H1 (cell line): ENCODE measurements at regions not wholly inside any gene's neighbourhood (a gene's known extent, or its start where the extent isn't known, plus 50 kb on each side); places are given as distances from the start of the nearest gene placed in this dataset.

Source experiments
- CTCF ChIA-PET: fragments of 300-600 bp; sonication (Branson Sonifier 250); formaldehyde crosslinking; loops from one replicate; lab custom pipeline; 2021; ENCODE audit not compliant: partially characterized antibody; lab: Charles Lee
- POLR2A ChIA-PET: fragments of 300-600 bp; sonication (Branson Sonifier 250); formaldehyde crosslinking; loops from one replicate; lab custom pipeline; 2021; ENCODE audit warnings: inconsistent platforms; ENCODE audit not compliant: partially characterized antibody; lab: Charles Lee
- DNase-seq, 2 experiments: peaks; one replicate each; pipeline versions ENCODE4 v3.0.0 to v3.0.0-alpha.2; 2010 to 2022; ENCODE audit warnings: low spot score in 2 of 2, low read depth in 1 of 2, mixed read lengths in 1 of 2
- FAIRE-seq: peaks from 2 replicates; lab custom pipeline; 2011; peaks lifted over from hg19 to GRCh38; lab: Jason Lieb, UNC
- H2AFZ ChIP-seq: 2 replicates; pipeline ENCODE4 v1.8.1; 2012; ENCODE audit warnings: low read length, inconsistent platforms
- H2AK5ac ChIP-seq: 2 replicates; pipeline ENCODE4 v1.6.1; 2013; ENCODE audit warnings: low read depth, low read length
- H2BK120ac ChIP-seq: replicated peaks from 2 replicates; pipeline ENCODE3; 2013; ENCODE audit warnings: low read depth, low read length, inconsistent platforms
- H2BK12ac ChIP-seq: 2 replicates; pipeline ENCODE4 v1.6.1; 2013; ENCODE audit warnings: low read depth, low read length
- H2BK15ac ChIP-seq: 2 replicates; pipeline ENCODE4 v1.6.1; 2013; ENCODE audit warnings: low read length
- H2BK20ac ChIP-seq: 2 replicates; pipeline ENCODE4 v1.6.1; 2013; ENCODE audit warnings: low read length
- H2BK5ac ChIP-seq: 2 replicates; pipeline ENCODE4 v1.6.1; 2013; ENCODE audit warnings: low read depth, low read length
- H3K14ac ChIP-seq: 2 replicates; pipeline ENCODE4 v1.6.1; 2013; ENCODE audit warnings: inconsistent platforms; ENCODE audit not compliant: insufficient read length
- H3K18ac ChIP-seq: 2 replicates; pipeline ENCODE4 v1.6.1; 2013; ENCODE audit warnings: low read length; ENCODE audit errors: extremely low read depth
- H3K23ac ChIP-seq: 2 replicates; pipeline ENCODE4 v1.6.1; 2013; ENCODE audit warnings: inconsistent platforms; ENCODE audit not compliant: insufficient read length
- H3K23me2 ChIP-seq: 2 replicates; pipeline ENCODE4 v1.6.1; 2013; ENCODE audit warnings: low read depth, low read length
- H3K27ac ChIP-seq: 2 replicates; pipeline ENCODE4 v1.6.1; 2011; ENCODE audit warnings: low read depth, low read length, inconsistent platforms
- H3K27me3 ChIP-seq, 4 experiments: replicated peaks in 1 of 4; 1 replicate in 1 of 4; 2 replicates in 3 of 4; pipeline versions ENCODE4 v1.6.1 to v1.8.1; 2011 to 2013; ENCODE audit warnings: low read length in 3 of 4, mild to moderate bottlenecking in 3 of 4, inconsistent platforms in 2 of 4, mixed read lengths in 2 of 4, moderate library complexity in 1 of 4; ENCODE audit not compliant: control insufficient read depth in 3 of 4, insufficient read depth in 3 of 4; ENCODE audit errors: extremely low read depth in 1 of 4
- H3K36me3 ChIP-seq, 4 experiments: 2 replicates each; pipeline versions ENCODE4 v1.6.1 to v1.8.1; 2011 to 2013; ENCODE audit warnings: mild to moderate bottlenecking in 4 of 4, low read length in 3 of 4, moderate library complexity in 2 of 4, control low read depth in 1 of 4, inconsistent platforms in 1 of 4; ENCODE audit not compliant: insufficient read depth in 4 of 4, control insufficient read depth in 2 of 4
- H3K4ac ChIP-seq: replicated peaks from 2 replicates; pipeline ENCODE3; 2013; ENCODE audit warnings: low read length, low read depth, mixed read lengths, inconsistent platforms; ENCODE audit not compliant: insufficient read length
- H3K4me1 ChIP-seq, 4 experiments: replicated peaks in 1 of 4; 1 replicate in 1 of 4; 2 replicates in 3 of 4; pipeline versions ENCODE4 v1.6.1 to v1.8.1; 2011 to 2013; ENCODE audit warnings: low read length in 3 of 4, inconsistent platforms in 2 of 4, mixed read lengths in 1 of 4; ENCODE audit not compliant: insufficient read depth in 4 of 4, control insufficient read depth in 3 of 4
- H3K4me2 ChIP-seq, 2 experiments: 2 replicates each; pipeline versions ENCODE4 v1.6.1 to v1.8.1; 2011 to 2013; ENCODE audit warnings: low read depth in 2 of 2, low read length in 2 of 2, control low read depth in 1 of 2, inconsistent platforms in 1 of 2, mild to moderate bottlenecking in 1 of 2; ENCODE audit not compliant: insufficient read depth in 1 of 2
- H3K4me3 ChIP-seq, 4 experiments: fragments of 200-600, 300-600 bp in 1 of 4; sonication (generic), shearing (Covaris generic), sonication (Bioruptor Twin) in 1 of 4; 2 replicates each; pipeline versions ENCODE4 v1.5.1 to v1.8.1; 2011 to 2016; ENCODE audit warnings: low read length in 4 of 4, low read depth in 3 of 4, control low read depth in 2 of 4, inconsistent platforms in 2 of 4, mild to moderate bottlenecking in 2 of 4, mixed read lengths in 1 of 4, moderate library complexity in 1 of 4; ENCODE audit not compliant: insufficient read depth in 2 of 4; ENCODE audit errors: extremely low read depth in 1 of 4
- H3K56ac ChIP-seq: replicated peaks from 2 replicates; pipeline ENCODE3; 2013; ENCODE audit warnings: low read depth, mild to moderate bottlenecking, mixed read lengths, low read length, inconsistent platforms; ENCODE audit not compliant: insufficient read length
- H3K79me1 ChIP-seq: 2 replicates; pipeline ENCODE4 v1.6.1; 2013; ENCODE audit warnings: low read depth, low read length, control low read depth
- H3K79me2 ChIP-seq, 2 experiments: 2 replicates each; pipeline versions ENCODE4 v1.6.1 to v1.8.1; 2012 to 2013; ENCODE audit warnings: low read length in 2 of 2, mild to moderate bottlenecking in 2 of 2, inconsistent platforms in 1 of 2; ENCODE audit not compliant: insufficient read depth in 2 of 2, control insufficient read depth in 1 of 2
- H3K9ac ChIP-seq, 4 experiments: replicated peaks in 1 of 4; 1 replicate in 1 of 4; 2 replicates in 3 of 4; pipeline versions ENCODE4 v1.6.1 to v1.8.1; 2011 to 2013; ENCODE audit warnings: low read depth in 3 of 4, low read length in 3 of 4, control low read depth in 2 of 4, mild to moderate bottlenecking in 2 of 4, moderate library complexity in 2 of 4, inconsistent platforms in 1 of 4; ENCODE audit errors: extremely low read depth in 1 of 4
- H3K9me3 ChIP-seq, 2 experiments: 2 replicates each; pipeline versions ENCODE4 v1.6.1 to v1.8.1; 2012 to 2013; ENCODE audit warnings: mild to moderate bottlenecking in 2 of 2, moderate library complexity in 2 of 2, control low read depth in 1 of 2, inconsistent platforms in 1 of 2, low read depth in 1 of 2, low read length in 1 of 2, mixed read lengths in 1 of 2; ENCODE audit not compliant: insufficient read depth in 2 of 2
- H4K20me1 ChIP-seq, 2 experiments: replicated peaks in 1 of 2; 2 replicates each; pipeline versions ENCODE3 to v1.8.1; 2011 to 2013; ENCODE audit warnings: inconsistent platforms in 2 of 2, low read length in 2 of 2, mild to moderate bottlenecking in 1 of 2; ENCODE audit not compliant: insufficient read depth in 2 of 2, control insufficient read depth in 1 of 2
- H4K5ac ChIP-seq: 2 replicates; pipeline ENCODE4 v1.6.1; 2013; ENCODE audit warnings: low read length, low read depth, mixed read lengths, inconsistent platforms; ENCODE audit not compliant: insufficient read length
- H4K8ac ChIP-seq: 2 replicates; pipeline ENCODE4 v1.8.0; 2013; ENCODE audit warnings: mild to moderate bottlenecking, moderate library complexity, low read length, inconsistent platforms; ENCODE audit not compliant: insufficient read depth; ENCODE audit errors: extremely low read depth
- H4K91ac ChIP-seq: replicated peaks from 2 replicates; pipeline ENCODE3; 2013; ENCODE audit warnings: low read length, mixed read lengths, inconsistent platforms; ENCODE audit not compliant: insufficient read length
- CREB1 ChIP-seq: IDR thresholded peaks from 2 replicates; pipeline ENCODE4 v1.6.1; 2012; ENCODE audit warnings: inconsistent platforms
- EZH2 ChIP-seq: fragments of 200-600 bp; sonication (generic); IDR thresholded peaks from 2 replicates; pipeline ENCODE4 v1.7.1; 2012; ENCODE audit warnings: low read depth, mild to moderate bottlenecking, moderate library complexity, low read length, inconsistent platforms; ENCODE audit not compliant: severe bottlenecking
- FOSL1 ChIP-seq: IDR thresholded peaks from 2 replicates; pipeline ENCODE4 v1.6.1; 2011; ENCODE audit warnings: mild to moderate bottlenecking, low read depth, low read length, moderate library complexity; ENCODE audit not compliant: insufficient read depth
- PHF8 ChIP-seq: fragments of 200-600 bp; sonication (generic); conservative IDR thresholded peaks from 2 replicates; pipeline ENCODE4 v1.7.1; 2012; ENCODE audit warnings: low read depth, mild to moderate bottlenecking, inconsistent platforms, low read length, moderate library complexity
- RXRA ChIP-seq: IDR thresholded peaks from 2 replicates; pipeline ENCODE4 v1.6.1; 2011; ENCODE audit warnings: low read depth, mild to moderate bottlenecking, low read length, moderate library complexity; ENCODE audit not compliant: insufficient read depth
- SP4 ChIP-seq: IDR thresholded peaks from 2 replicates; pipeline ENCODE4 v1.6.1; 2012; ENCODE audit warnings: low read length, inconsistent platforms
- WGBS, 2 experiments: shearing (Covaris generic) in 1 of 2; methylation state at CpG; one replicate each; pipeline versions ENCODE4 v1.1.6 to v1.1.7; 2013 to 2015; ENCODE audit warnings: low lambda C conversion rate in 2 of 2, mixed read lengths in 2 of 2, inconsistent platforms in 1 of 2, low coverage in 1 of 2, missing lambda C conversion rate in 1 of 2; ENCODE audit not compliant: insufficient replicate concordance in 2 of 2, insufficient coverage in 1 of 2, insufficient read length in 1 of 2; ENCODE audit errors: extremely low coverage in 1 of 2, missing lambda C conversion rate in 1 of 2; 5-methylcytosine and 5-hydroxymethylcytosine counted together

DNA sequence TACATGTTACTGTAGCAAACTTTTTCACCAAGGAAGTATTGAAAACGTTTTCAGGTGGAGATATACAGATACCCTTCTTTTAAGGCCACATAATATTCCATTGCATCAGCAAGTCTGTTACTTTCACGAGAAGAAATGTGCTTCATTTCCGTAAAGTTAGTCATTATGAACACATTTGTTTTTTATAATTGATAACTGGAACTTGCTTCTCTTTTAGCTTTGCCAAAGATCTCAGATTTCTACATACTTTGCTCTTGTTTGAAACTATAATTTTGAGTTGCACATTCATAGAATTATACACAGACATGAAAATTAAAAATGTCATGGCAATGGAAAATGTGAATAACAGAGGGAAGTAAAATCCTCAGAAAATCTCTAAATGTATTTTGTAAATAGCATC lies 128.7 kb upstream of the GIMD1 start:
- DNase-seq (no peak), FAIRE-seq (no peak)
- H3K79me2 ChIP-seq, result no peaks in the 10 kb centered on the region
- no peak overlapping the region for H2BK15ac ChIP-seq
- H3K4me1 ChIP-seq, result no peaks in the 10 kb centered on the region
- no peak overlapping the region for H2BK20ac ChIP-seq
- H3K56ac ChIP-seq, result no peak overlapping the region
- H3K27ac ChIP-seq, result no peak overlapping the region
- H3K14ac ChIP-seq, result no peak overlapping the region
- WGBS, 2 experiments, result 78% methylated on average over 3 of the region's 3 CpGs; no CpG with 5 or more reads in 1 of the 2 experiments
- no peak overlapping the region for H2BK12ac ChIP-seq
- H3K23ac ChIP-seq, result no peak overlapping the region
- CTCF ChIA-PET, result no interaction called here
- H3K9me3 ChIP-seq, result no peaks in the 10 kb centered on the region
- no peak overlapping the region for H4K5ac ChIP-seq
- no peak overlapping the region for H4K8ac ChIP-seq
- no peaks in the 10 kb centered on the region for H3K79me1 ChIP-seq
- no peaks in the 10 kb centered on the region for H3K36me3 ChIP-seq
- H4K91ac ChIP-seq, result no peak overlapping the region
- H3K4me3 ChIP-seq, result no peak overlapping the region
- no peak overlapping the region for H3K4me2 ChIP-seq
- no peak overlapping the region for H2BK5ac ChIP-seq
- no peak overlapping the region for H2BK120ac ChIP-seq
- H2AK5ac ChIP-seq, result no peak overlapping the region
- H2AFZ ChIP-seq, result no peak overlapping the region
- H3K18ac ChIP-seq, result no peak overlapping the region
- no peak overlapping the region for H3K4ac ChIP-seq
- no peaks in the 10 kb centered on the region for H3K23me2 ChIP-seq
- POLR2A ChIA-PET, result no interaction called here
- H3K9ac ChIP-seq, result no peak overlapping the region
- H4K20me1 ChIP-seq, result no peaks in the 10 kb centered on the region
- H3K27me3 ChIP-seq, result no peaks in the 10 kb centered on the region
- no peak for TF ChIP-seq SP4
- TF ChIP-seq FOSL1, result no peak
- TF ChIP-seq PHF8, result no peak
- TF ChIP-seq EZH2, result no peak
- TF ChIP-seq CREB1, result no peak
- TF ChIP-seq RXRA, result no peak
